Putamen (tissue), 1 donor: ENCODE measurements at regions not wholly inside any gene's neighbourhood (a gene's known extent, or its start where the extent isn't known, plus 50 kb on each side); places are given as distances from the start of the nearest gene placed in this dataset.
"Not testable (repeated sequence)": the region's sequence is repeated elsewhere in the genome, so short reads cannot be mapped to it uniquely, and the experiment has no call there.

ENCODE experiments used
- DNase-seq: peaks from one replicate; pipeline ENCODE4 v3.0.0-alpha.2; 2016; ENCODE audit warnings: low spot score

GRCh38 chr3:59256230-59256629, 206.4 kb upstream of the CFAP20DC start:
- DNase-seq, result no peak

- no peak for DNase-seq
These were observed 205.2 kb upstream of the CFAP20DC start for GRCh38 chr3:59254976-59255375.

GRCh38 chr3:59254433-59254832, 204.6 kb upstream of the CFAP20DC start:
- DNase-seq, result no peak

GRCh38 chr3:59253523-59253922, 203.7 kb upstream of the CFAP20DC start:
- DNase-seq, result no peak

GRCh38 chr3:59251869-59252268, 202.0 kb upstream of the CFAP20DC start:
- no peak for DNase-seq

GRCh38 chr3:59250600-59250999, 200.8 kb upstream of the CFAP20DC start:
- DNase-seq, result no peak

GRCh38 chr3:59249698-59250361, 200.0 kb upstream of the CFAP20DC start:
- DNase-seq, result no peak

GRCh38 chr3:59249004-59249403, 199.2 kb upstream of the CFAP20DC start:
- peak; percentile 84 for DNase-seq

GRCh38 chr3:59247402-59247841, 197.6 kb upstream of the CFAP20DC start:
- no peak for DNase-seq

- DNase-seq, result no peak
These were observed 197.0 kb upstream of the CFAP20DC start for GRCh38 chr3:59246719-59247401.

GRCh38 chr3:59245859-59246501, 196.2 kb upstream of the CFAP20DC start:
- DNase-seq, result peak; percentile 32

GRCh38 chr3:59245300-59245858, 195.6 kb upstream of the CFAP20DC start:
- DNase-seq, result no peak

GRCh38 chr3:59244343-59244742, 194.5 kb upstream of the CFAP20DC start:
- DNase-seq, result no peak

- DNase-seq, result no peak
These were observed 193.7 kb upstream of the CFAP20DC start for GRCh38 chr3:59243476-59243875.

GRCh38 chr3:59240666-59241255, 190.9 kb upstream of the CFAP20DC start:
- DNase-seq, result no peak

- DNase-seq, result no peak
These were observed 187.3 kb upstream of the CFAP20DC start for GRCh38 chr3:59237121-59237520.

- DNase-seq, result no peak
These were observed 185.8 kb upstream of the CFAP20DC start for GRCh38 chr3:59235634-59236012.

GRCh38 chr3:59234884-59235633, 185.2 kb upstream of the CFAP20DC start:
- no peak for DNase-seq

- not testable (repeated sequence) for DNase-seq
These were observed 180.6 kb upstream of the CFAP20DC start for GRCh38 chr3:59230379-59230778.

GRCh38 chr3:59213860-59214259, 164.0 kb upstream of the CFAP20DC start:
- DNase-seq, result no peak

GRCh38 chr3:59212128-59212779, 162.4 kb upstream of the CFAP20DC start:
- DNase-seq, result peak; percentile 58
